HEK293 (cell line): ENCODE measurements at regions not wholly inside any gene's neighbourhood (a gene's known extent, or its start where the extent isn't known, plus 50 kb on each side); places are given as distances from the start of the nearest gene placed in this dataset.

Experiments
- GLI2 ChIP-seq: fragments of 450-650 bp; formaldehyde crosslinking; IDR thresholded peaks from 2 replicates; pipeline ENCODE4; 2017; ENCODE audit warnings: missing biosample characterization, missing genetic modification characterization, low read depth, borderline replicate concordance
- ZNF16 ChIP-seq: fragments of 450-650 bp; formaldehyde crosslinking; IDR thresholded peaks from 2 replicates; pipeline ENCODE4 v1.5.1; 2016; ENCODE audit warnings: low read depth, missing biosample characterization, missing genetic modification characterization
- ZNF23 ChIP-seq: fragments of 450-650 bp; formaldehyde crosslinking; IDR thresholded peaks from 2 replicates; pipeline ENCODE4 v1.5.1; 2016; ENCODE audit warnings: missing biosample characterization, missing genetic modification characterization, borderline replicate concordance
- ZNF350 ChIP-seq: fragments of 450-650 bp; formaldehyde crosslinking; IDR thresholded peaks from 2 replicates; pipeline ENCODE4 v1.5.0; 2017; ENCODE audit warnings: missing biosample characterization, mild to moderate bottlenecking, missing genetic modification characterization
- ZNF596 ChIP-seq: fragments of 450-650 bp; IDR thresholded peaks from 2 replicates; pipeline ENCODE4 v1.5.0; 2018; ENCODE audit warnings: missing biosample characterization, mild to moderate bottlenecking, missing genetic modification characterization, moderate library complexity
- TF ChIP-seq, protein P1 (sequence below): fragments of 450-650 bp; formaldehyde crosslinking; IDR thresholded peaks from 2 replicates; pipeline ENCODE4 v1.5.1; 2016; ENCODE audit warnings: missing biosample characterization, missing genetic modification characterization
- TF ChIP-seq, protein P2 (sequence below): fragments of 450-650 bp; formaldehyde crosslinking; IDR thresholded peaks from 2 replicates; pipeline ENCODE4 v1.5.1; 2016; ENCODE audit warnings: missing biosample characterization, missing genetic modification characterization
- TF ChIP-seq, protein P3 (sequence below): fragments of 450-650 bp; formaldehyde crosslinking; IDR thresholded peaks from 2 replicates; pipeline ENCODE4 v1.5.1; 2016; ENCODE audit warnings: missing biosample characterization, missing genetic modification characterization
- TF ChIP-seq, protein P4 (sequence below): fragments of 450-650 bp; formaldehyde crosslinking; IDR thresholded peaks from 2 replicates; pipeline ENCODE4 v1.5.1; 2016; ENCODE audit warnings: missing biosample characterization, missing genetic modification characterization, low read depth
- TF ChIP-seq, protein P5 (sequence below): fragments of 450-650 bp; formaldehyde crosslinking; IDR thresholded peaks from 2 replicates; pipeline ENCODE4; 2016; ENCODE audit warnings: missing biosample characterization, missing genetic modification characterization

DNA sequence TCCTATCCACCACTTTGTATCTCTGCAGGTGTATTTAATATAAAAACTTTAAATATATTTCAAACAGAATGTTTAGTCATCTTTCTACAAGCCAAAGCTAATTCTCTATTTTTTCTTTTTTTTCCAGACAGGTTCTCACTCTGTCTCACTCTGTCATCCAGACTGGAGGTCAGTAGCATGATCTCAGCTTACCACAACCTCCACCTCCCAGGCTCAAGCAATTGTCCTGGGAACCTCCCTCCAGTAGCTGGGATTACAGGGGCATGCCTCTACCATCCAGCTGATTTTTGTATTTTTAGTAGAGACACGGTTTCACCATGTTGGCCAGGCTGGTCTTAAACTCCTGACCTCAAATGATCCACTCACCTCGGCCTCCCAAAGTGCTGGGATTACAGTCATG is 202.6 kb downstream of the VGLL3 start:
- TF ChIP-seq, protein P1, sequence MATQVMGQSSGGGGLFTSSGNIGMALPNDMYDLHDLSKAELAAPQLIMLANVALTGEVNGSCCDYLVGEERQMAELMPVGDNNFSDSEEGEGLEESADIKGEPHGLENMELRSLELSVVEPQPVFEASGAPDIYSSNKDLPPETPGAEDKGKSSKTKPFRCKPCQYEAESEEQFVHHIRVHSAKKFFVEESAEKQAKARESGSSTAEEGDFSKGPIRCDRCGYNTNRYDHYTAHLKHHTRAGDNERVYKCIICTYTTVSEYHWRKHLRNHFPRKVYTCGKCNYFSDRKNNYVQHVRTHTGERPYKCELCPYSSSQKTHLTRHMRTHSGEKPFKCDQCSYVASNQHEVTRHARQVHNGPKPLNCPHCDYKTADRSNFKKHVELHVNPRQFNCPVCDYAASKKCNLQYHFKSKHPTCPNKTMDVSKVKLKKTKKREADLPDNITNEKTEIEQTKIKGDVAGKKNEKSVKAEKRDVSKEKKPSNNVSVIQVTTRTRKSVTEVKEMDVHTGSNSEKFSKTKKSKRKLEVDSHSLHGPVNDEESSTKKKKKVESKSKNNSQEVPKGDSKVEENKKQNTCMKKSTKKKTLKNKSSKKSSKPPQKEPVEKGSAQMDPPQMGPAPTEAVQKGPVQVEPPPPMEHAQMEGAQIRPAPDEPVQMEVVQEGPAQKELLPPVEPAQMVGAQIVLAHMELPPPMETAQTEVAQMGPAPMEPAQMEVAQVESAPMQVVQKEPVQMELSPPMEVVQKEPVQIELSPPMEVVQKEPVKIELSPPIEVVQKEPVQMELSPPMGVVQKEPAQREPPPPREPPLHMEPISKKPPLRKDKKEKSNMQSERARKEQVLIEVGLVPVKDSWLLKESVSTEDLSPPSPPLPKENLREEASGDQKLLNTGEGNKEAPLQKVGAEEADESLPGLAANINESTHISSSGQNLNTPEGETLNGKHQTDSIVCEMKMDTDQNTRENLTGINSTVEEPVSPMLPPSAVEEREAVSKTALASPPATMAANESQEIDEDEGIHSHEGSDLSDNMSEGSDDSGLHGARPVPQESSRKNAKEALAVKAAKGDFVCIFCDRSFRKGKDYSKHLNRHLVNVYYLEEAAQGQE (tag by site-specific recombination): no peak
- TF ChIP-seq, protein P2, sequence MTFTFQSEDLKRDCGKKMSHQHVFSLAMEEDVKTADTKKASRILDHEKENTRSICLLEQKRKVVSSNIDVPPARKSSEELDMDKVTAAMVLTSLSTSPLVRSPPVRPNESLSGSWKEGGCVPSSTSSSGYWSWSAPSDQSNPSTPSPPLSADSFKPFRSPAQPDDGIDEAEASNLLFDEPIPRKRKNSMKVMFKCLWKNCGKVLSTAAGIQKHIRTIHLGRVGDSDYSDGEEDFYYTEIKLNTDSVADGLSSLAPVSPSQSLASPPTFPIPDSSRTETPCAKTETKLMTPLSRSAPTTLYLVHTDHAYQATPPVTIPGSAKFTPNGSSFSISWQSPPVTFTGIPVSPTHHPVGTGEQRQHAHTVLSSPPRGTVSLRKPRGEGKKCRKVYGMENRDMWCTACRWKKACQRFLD: no peak
- TF ChIP-seq GLI2 (tag by site-specific recombination) (no peak), ZNF596 (tag by site-specific recombination) (no peak), ZNF16 (no peak), ZNF350 (tag by site-specific recombination) (no peak), ZNF23 (tag by site-specific recombination) (no peak)
- TF ChIP-seq, protein P3, sequence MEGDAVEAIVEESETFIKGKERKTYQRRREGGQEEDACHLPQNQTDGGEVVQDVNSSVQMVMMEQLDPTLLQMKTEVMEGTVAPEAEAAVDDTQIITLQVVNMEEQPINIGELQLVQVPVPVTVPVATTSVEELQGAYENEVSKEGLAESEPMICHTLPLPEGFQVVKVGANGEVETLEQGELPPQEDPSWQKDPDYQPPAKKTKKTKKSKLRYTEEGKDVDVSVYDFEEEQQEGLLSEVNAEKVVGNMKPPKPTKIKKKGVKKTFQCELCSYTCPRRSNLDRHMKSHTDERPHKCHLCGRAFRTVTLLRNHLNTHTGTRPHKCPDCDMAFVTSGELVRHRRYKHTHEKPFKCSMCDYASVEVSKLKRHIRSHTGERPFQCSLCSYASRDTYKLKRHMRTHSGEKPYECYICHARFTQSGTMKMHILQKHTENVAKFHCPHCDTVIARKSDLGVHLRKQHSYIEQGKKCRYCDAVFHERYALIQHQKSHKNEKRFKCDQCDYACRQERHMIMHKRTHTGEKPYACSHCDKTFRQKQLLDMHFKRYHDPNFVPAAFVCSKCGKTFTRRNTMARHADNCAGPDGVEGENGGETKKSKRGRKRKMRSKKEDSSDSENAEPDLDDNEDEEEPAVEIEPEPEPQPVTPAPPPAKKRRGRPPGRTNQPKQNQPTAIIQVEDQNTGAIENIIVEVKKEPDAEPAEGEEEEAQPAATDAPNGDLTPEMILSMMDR (tag by site-specific recombination): no peak
- TF ChIP-seq, protein P4, sequence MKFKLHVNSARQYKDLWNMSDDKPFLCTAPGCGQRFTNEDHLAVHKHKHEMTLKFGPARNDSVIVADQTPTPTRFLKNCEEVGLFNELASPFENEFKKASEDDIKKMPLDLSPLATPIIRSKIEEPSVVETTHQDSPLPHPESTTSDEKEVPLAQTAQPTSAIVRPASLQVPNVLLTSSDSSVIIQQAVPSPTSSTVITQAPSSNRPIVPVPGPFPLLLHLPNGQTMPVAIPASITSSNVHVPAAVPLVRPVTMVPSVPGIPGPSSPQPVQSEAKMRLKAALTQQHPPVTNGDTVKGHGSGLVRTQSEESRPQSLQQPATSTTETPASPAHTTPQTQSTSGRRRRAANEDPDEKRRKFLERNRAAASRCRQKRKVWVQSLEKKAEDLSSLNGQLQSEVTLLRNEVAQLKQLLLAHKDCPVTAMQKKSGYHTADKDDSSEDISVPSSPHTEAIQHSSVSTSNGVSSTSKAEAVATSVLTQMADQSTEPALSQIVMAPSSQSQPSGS (tag by site-specific recombination): no peak
- TF ChIP-seq, protein P5, sequence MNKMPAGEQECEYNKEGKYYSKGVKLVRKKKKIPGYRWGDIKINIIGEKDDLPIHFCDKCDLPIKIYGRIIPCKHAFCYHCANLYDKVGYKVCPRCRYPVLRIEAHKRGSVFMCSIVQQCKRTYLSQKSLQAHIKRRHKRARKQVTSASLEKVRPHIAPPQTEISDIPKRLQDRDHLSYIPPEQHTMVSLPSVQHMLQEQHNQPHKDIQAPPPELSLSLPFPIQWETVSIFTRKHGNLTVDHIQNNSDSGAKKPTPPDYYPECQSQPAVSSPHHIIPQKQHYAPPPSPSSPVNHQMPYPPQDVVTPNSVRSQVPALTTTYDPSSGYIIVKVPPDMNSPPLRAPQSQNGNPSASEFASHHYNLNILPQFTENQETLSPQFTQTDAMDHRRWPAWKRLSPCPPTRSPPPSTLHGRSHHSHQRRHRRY (tag by site-specific recombination): no peak
